Left lobe of liver (tissue), 2 donors: ENCODE measurements at regions not wholly inside any gene's neighbourhood (a gene's known extent, or its start where the extent isn't known, plus 50 kb on each side); places are given as distances from the start of the nearest gene placed in this dataset.

ENCODE experiments used
- ATAC-seq: fragments of 200-7000 bp; cut with Tn5 transposase; one replicate; pipeline ENCODE4 v1.9.1; 2020; ENCODE audit warnings: mild to moderate bottlenecking, moderate library complexity
- DNase-seq: peaks from one replicate; pipeline ENCODE4 v3.0.0-alpha.2; 2020; ENCODE audit warnings: low spot score
- donor health status: DM: no; HTN: no; CAD: no; lungs with moderate emphysema.
- donor health status: DM: no; HTN: yes; CAD: no.

DNA sequence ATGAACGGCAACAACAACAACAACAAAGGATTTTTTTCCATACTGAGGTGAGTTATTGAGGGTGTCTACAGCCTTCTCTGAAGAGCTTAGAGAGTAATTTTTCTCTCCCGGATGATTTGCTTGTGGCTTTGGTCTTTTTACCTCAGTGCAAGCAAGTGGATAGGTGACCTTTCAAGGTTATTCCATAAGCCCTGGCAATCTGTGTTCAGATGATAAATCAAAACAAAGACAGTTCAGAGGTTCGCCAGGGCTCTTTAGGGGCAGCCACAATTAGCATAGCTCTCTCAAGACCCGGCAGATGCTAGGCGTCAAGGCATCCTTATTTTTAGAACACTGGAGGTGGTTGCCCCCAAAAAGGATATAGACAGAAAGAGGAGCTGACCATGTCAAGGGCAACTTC is 417.9 kb upstream of the C9orf72 start:
- DNase-seq (no peak), ATAC-seq (no peak)

- ATAC-seq, result no peak
- no peak for DNase-seq
Observed at GRCh38 chr9:28001096-28001495, 427.8 kb upstream of the C9orf72 start.

GRCh38 chr9:28004900-28005299 is 431.6 kb upstream of the C9orf72 start:
- ATAC-seq (no peak), DNase-seq (no peak)

DNA sequence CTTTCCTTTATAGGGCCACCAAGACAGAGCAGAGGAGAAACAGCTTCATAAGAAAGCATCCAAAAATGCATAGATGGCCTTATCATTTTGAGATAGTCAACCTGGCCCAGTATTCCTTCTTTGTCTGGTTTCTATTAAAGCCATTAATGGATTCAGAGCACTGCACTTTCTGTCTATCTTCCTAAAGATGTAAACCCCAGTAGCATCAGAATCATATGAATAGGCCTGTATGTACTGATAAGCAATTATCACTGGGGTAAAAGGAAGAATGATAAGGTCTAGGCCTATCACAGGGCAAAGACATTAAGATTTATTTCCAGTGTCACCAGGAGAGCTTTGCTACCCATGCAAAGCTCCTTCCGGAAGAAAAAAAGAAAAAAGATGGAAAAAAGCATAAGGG is 432.5 kb upstream of the C9orf72 start:
- DNase-seq (no peak), ATAC-seq (no peak)

GRCh38 chr9:28007097-28007817 is 434.0 kb upstream of the C9orf72 start:
- ATAC-seq (no peak), DNase-seq (no peak)

GRCh38 chr9:28014212-28014611 is 440.9 kb upstream of the C9orf72 start:
- DNase-seq (no peak), ATAC-seq (no peak)

DNA sequence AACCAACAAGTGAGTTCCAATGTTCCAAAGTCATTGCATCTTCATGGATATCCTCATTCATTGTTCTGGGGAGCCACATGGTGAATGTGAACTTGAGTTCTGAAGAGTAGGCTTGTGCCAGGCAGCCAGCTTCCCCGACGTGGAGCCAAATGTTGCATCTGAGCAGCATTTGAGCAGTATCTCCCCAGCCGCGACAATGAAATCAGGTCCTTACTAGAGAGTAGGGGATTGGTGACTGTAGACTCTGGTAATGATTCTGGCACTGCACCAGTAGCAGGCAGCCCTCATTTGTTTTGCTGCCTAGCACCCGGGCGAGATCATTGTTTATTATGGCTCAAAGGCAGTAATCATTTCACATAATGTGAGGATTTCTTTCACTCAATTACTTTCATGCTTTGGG is 451.4 kb upstream of the C9orf72 start:
- DNase-seq, result no peak

GRCh38 chr9:28025186-28025585 is 451.9 kb upstream of the C9orf72 start:
- ATAC-seq, result no peak
- no peak for DNase-seq

More for the DNA sequence above, 451.4 kb upstream of the C9orf72 start:
- no peak for ATAC-seq

- DNase-seq (no peak), ATAC-seq (no peak)
Observed at GRCh38 chr9:28031521-28032267, 458.4 kb upstream of the C9orf72 start.

GRCh38 chr9:28032268-28032590 is 458.9 kb upstream of the C9orf72 start:
- DNase-seq, result no peak

GRCh38 chr9:28034242-28034641 is 461.0 kb upstream of the C9orf72 start:
- DNase-seq (no peak), ATAC-seq (no peak)

More at GRCh38 chr9:28032268-28032590, 458.9 kb upstream of the C9orf72 start:
- no peak for ATAC-seq

GRCh38 chr9:28037968-28038367 is 464.7 kb upstream of the C9orf72 start:
- no peak for ATAC-seq
- no peak for DNase-seq

- no peak for ATAC-seq
- DNase-seq, result no peak
Observed at GRCh38 chr9:28045051-28045450, 471.8 kb upstream of the C9orf72 start.

- DNase-seq (no peak), ATAC-seq (no peak)
Observed at GRCh38 chr9:28050046-28050445, 476.8 kb upstream of the C9orf72 start.

DNA sequence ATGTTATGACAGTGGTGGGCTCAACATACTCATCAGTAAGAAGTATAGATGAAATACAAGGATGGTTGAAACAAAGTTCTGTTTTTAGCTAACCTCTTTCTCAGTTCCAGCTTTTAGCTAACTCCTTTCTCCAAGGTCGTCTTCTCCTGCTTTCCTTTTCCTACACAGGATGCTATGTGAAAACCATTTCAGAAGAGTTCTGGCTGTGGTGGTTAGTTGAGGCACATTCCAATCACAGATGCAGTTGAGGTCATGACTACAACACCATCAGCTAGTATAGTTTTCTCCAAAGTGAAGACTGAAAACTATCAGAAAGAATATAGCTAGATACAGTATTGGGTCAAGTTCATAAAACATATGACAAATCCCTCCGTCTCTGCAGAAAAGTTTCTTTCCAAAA is 477.7 kb upstream of the C9orf72 start:
- ATAC-seq (no peak), DNase-seq (no peak)

DNA sequence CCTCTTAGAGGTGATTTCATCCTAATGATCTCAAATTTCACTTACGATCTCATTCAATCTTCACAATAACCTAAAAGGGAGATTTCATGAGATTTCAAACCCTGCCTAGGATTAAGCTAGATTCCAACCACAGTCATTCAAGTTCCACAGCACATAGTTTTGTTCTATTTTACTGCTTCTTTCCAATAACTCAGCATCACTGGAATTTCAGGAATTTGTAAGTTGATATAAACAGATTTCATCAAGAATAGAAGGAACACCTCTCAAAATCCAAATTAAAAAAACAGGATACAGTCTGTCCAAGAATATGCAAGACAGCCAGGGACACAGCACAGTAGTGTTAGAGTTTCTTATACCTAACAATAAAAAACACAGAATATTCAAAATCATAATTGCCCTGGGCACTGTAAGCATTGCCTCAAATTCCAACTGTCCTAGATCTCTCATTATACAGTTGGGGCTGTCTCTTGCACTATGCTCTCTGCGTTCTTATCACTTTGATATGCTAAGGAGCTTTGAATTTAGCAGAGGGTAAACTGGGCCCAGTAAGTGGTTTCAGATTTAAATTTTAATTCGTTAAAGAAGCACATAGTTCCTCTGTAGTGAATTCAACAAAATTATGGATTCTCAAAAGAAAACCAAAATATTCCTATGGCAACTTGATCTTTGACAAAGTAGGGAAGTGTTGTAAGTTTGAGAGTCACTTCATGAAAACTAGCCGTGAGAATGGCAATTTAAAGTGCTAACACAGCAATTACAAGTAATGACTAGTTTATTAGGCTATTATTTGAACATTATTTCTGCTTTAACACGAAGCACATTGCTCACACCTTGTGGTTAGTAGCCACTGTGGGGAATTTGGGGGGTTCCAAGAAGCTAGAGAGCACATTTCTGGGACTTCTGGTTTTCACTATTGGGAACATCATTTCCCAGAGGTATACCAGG is 478.6 kb upstream of the C9orf72 start:
- DNase-seq, result no peak
- ATAC-seq, result no peak

- DNase-seq (no peak), ATAC-seq (no peak)
Observed at GRCh38 chr9:28053096-28053777, 480.0 kb upstream of the C9orf72 start.

- DNase-seq, result no peak
- ATAC-seq, result no peak
Observed at GRCh38 chr9:28056006-28056405, 482.7 kb upstream of the C9orf72 start.

DNA sequence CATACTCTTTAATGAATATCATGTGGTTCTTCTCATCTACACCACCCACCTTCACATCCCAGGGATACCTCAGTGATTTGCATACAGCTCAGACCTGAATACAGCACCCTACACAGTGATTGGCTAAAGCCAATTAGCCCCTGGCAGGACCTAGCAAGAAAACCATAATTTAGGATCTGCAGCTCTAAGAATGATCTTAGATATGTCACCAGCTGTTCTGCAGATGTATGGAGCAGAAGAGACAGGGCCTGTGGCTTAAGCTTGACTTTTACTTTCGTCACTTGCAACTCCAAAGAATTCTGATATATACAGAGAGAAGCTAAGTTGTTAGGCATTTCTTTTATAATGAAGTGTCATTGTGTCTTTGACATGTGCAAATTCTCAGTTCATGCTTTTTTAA is 483.2 kb upstream of the C9orf72 start:
- no peak for ATAC-seq

DNA sequence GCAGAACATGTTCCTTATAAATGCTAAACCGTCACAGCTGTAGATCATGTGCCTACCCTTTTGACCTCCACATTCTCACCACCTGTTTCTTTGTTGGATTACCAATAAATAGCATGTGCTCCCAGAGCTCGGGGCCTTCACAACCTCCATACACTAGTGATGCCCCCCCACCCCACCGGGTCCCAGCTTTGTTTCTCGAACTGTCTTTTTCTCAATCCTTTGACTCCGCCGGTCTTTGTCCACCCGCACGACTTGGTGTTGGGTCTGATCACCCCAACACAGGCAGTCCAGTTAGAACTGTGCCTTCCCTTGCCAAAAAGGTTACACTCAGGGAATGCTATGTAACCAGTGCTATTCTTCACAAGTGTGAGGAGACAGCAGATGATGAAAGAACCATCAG is 485.9 kb upstream of the C9orf72 start:
- DNase-seq (no peak), ATAC-seq (no peak)

More for the DNA sequence above, 483.2 kb upstream of the C9orf72 start:
- DNase-seq, result no peak

- ATAC-seq (no peak), DNase-seq (no peak)
Observed at GRCh38 chr9:28064241-28064815, 491.0 kb upstream of the C9orf72 start.
